HuH-7.5 (cell line): ENCODE measurements at regions not wholly inside any gene's neighbourhood (a gene's known extent, or its start where the extent isn't known, plus 50 kb on each side); places are given as distances from the start of the nearest gene placed in this dataset.
"Not testable (repeated sequence)": the region's sequence is repeated elsewhere in the genome, so short reads cannot be mapped to it uniquely, and the experiment has no call there.

ENCODE experiments used
- DNase-seq: peaks from one replicate; pipeline ENCODE4 v3.0.0; 2011; ENCODE audit warnings: low spot score

DNA sequence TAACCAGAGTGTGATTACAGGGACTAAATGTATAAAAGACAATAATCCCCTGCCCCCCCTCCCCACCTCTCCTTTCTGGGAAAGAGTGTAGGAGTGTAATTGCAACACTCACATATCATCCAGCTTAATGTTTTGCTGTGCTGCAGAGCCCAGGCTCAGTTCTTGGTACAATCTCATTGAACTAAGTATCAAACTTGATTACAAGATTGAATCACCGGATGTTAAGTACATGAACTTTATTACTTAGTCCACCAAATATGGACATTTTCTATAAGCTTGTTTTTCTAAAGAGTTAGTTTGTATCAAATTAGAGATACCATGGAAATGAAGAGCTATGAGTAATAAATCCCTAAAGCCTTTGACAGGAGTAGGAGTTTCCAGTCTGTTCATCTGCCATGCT, 559.1 kb downstream of the ZNF674 start:
- no peak for DNase-seq

DNA sequence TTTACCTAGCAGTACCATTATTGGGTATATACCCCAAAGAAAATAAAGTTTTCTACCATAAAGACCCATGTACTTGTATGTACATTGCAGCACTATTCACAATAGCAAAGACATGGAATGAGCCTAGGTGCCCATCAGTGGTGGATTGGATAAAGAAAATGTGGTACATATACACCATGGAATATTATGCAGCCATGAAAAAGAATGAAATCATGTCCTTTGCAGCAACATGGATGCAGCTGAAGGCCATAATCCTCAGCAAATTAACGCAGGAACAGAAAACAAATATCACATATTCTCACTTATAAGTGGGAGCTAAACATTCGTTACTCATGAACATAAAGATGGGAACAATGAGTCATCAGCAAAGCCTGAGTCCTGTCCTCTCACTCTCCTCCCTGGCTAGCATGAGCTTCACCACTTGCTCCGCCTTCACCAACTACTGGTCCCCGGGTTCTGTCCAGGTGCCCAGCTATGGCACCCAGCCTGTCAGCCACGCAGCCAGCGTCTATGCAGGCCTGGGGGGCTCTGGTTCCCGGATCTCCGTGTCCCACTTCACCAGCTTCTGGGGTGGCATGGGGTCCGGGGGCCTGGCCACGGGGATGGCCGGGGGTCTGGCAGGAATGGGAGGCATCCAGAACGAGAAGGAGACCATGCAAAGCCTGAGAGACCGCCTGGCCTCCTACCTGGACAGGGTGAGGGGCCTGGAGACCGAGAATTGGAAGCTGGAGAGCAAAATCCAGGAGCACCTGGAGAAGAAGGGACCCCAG, 562.1 kb downstream of the ZNF674 start:
- not testable (repeated sequence) for DNase-seq

DNA sequence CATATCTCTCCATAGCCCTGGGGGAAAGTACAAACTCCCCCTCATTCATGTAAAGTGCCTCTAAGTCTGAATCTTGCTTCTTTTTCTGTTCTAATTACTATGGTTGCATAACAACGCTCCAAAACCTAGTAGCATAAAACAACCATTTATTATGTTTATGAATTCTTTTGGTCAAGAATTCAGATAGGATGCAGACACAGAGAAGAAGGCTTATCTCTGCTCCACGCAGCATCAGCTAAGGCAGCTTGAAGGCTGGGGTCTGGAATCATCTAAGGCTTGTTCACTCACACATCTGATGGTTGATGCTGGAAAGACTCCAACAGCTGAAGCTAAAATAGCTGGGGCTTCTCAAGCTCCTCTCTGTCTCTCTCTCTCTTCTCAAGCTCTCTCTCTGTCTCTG, 564.5 kb downstream of the ZNF674 start:
- no peak for DNase-seq

DNA sequence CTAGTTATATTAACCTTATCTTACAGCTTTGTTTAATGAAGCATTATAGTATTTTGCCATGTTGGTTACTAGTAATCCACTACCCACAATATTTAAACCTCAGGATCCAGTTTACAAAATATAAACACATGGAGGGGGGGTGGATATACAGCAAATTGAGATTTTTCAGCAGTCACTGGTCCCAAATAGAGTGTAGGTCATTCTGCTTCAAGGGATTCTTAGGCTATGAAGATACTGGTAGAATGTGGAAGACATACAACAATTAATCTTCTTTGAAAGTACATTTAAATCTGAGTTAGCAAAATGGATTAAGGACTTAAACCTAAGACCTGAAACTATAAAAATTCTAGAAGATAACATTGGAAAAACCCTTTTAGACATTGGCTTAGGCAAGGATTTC, 569.6 kb downstream of the ZNF674 start:
- DNase-seq, result no peak

DNA sequence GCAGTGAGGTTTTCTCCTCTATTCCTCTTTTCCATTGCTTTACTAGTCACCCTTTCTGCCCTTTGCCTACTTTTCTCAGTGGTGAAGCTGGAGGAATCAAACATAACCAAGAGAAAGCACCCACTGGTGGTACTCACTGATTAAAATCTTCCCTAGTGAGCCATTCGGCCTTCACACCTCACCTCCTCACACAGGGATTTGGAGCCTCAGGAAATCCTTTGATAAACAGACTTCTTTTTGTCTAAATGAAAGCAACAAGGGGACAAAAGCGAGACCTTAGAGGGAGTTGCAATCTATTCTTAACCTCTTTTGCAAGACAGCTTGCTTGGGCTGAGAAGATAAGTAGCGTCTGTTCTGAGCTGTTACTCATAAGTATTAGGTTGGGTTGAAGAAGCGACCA, 572.6 kb downstream of the ZNF674 start:
- DNase-seq, result no peak

DNA sequence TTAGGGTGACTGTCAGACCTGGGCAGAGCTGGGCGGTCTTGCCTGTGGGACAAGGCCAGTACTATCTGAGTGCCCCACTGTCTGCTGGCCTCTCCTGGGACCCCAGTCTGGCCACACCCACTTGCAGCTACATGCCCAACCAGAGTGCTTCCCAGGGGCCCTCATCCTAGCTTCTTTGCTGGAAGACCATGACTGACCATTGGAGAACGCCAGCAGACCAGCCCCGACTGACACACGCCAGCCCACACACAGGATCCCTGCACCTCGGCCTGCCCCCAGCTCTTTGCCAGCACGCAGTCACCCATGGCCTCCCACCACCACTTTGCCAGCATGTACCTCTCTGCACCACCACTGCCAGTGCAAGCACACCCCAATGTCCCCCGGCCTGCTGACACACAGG, 585.7 kb downstream of the ZNF674 start:
- no peak for DNase-seq

DNA sequence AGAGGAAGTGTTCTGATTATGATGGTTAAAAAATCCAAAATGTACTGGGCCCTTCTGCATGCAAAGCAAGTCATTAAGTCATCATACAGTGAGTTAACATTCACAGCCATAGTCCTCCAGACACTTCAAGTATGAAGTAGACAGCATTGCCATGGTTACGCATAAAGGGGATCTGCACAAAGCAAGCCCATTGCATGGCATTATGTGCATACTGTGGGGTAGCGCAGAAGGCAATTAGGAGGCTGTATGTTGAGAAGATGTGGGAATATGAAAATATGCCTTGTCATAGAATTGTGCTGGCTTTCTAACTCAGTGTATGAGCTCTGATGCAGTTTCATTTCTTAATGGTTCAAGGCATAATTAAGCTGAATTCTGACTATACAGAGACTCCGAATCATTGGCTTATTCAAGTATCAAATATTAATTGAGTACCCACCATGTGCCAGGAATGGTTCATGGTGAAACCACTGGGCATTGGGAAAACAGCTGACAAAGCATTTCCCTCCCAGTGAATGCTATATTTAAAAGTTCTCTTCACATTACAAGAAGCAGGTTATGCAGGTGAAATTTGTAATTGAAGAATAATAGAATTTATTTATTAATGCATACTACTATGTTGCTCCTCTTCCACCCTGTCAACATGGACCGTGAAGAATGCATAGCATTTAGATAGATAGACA, 588.9 kb downstream of the ZNF674 start:
- DNase-seq, result no peak

DNA sequence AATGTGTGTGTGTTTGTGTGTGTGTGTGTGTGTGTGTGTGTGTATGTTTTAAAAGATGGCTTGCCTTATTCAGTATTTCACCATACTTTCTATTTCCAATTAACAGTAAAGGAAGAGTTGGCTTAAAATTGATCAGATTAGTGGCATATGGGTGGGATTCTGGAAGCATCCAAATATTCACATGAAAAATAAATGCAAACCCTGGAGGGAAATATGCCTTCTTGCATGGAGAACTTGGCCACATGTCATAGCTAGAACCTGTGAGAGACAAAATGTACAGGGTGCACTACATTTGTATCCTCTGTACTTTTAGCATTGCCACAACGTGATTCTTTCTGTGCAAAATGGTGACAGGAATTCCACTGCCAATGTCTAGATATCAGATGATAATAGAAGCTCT, 589.6 kb downstream of the ZNF674 start:
- no peak for DNase-seq

DNA sequence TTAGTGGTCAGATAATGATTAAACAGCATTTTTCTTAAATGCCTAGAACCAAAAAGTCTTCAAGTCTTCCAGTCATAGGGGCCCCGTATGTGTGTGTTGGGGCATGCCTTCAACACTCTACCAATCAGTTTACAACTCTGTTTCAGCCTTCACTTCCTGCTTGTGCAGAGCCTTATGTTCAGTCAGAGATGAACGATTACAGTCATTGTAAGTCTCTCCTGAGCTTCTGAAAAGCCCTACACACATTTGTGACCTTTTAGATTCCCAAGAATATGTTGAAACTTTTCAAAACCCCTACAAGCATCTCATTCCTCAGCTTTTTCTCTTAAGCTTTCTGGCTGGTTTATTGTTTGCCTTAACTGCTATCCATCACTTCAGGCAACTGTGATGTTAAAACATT, 591.2 kb downstream of the ZNF674 start:
- DNase-seq, result no peak

DNA sequence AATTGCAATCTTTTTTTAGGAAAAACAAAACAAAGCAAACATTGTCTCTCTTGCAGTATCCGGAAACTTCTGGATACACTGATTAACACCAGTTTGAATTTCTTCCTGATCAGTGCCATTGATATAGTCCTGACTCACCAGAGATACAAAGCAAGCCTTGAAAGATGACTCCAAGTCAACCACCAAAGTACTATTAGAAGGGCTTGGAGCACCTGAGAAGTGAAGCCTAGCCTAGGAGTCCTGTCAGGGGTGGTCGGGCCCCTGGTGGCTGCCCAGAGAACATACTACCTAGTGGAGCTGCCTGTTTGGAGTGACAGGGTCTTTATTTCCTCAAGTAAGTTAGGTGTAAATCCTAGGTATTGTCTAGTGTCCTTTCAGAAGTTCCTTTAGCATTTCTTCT, 593.2 kb downstream of the ZNF674 start:
- peak; percentile 3 for DNase-seq

DNA sequence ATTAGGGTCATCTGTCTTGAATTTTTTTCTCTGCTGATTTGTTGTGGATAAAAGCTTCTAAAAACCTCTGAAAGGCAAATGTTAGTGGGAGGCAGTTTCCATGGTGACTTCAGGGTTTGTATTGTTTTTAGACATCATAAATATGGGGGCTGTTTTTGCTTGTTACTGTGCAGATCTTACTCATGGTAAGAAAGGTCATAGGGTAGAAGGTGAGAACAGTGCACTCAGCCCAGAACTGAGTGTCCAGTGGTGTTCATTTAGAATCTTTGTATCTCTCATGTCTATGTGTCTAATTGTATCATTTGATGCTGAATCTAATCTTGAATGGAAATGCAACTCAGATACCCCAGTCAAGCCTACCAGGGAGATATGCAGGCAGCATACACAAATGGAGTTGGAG, 609.8 kb downstream of the ZNF674 start:
- DNase-seq, result no peak

DNA sequence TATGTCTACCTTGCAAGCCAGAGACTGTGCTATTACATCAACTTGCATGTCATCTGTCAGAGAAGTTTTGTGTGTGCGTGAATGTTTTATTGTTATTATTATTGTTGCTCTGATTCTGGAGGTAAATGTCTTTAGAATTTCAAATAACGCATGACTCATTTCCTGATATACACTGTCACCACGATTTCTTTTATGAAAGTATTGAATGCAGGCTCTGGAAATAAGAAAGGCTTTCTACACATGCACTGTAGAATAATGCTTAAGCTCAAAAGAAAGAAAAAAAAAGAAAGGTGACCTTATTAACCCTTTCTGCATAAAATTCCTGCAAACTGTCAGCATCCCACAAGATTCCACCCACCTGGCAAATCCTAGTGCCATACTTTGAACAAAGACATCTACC, 632.9 kb downstream of the ZNF674 start:
- no peak for DNase-seq

DNA sequence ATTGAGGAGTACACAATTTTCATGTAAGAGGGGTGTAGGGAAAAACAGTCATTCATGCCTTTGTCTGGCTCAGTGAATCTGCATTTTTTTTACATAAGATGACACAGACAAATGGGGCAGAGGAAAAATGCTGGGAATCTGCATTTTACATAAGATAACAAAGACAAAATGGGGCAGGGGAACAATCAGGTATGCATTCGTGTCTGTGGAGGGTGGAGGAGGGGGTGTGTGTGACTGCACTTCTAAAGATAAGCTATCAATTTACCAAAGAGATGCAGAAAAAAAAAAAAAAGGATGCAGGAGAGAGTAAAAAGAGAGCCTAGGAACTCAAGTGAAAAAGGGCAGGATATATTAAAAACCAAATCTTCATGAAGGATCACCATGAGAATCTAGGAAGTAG, 637.4 kb downstream of the ZNF674 start:
- no peak for DNase-seq

DNA sequence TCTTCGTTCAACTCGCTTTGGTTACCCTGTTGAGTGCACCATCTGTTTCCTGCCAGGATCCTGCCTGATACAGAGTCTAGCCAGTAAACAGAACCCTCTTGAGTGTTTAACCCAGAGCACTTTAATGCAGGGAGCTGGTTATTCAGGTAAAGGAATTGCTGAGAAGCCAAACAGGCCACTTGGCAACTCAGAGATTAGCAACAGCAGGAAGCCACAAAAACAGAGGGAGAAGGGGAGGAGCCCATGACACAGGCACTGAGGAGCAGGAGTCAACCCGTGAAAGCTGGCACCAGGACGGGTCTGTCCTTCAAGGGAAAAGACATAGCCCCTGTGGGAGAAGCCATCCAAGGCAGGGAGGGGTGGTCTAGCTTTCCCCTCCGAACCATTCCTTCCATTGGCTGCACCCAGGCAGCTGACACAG, 641.4 kb downstream of the ZNF674 start:
- no peak for DNase-seq

DNA sequence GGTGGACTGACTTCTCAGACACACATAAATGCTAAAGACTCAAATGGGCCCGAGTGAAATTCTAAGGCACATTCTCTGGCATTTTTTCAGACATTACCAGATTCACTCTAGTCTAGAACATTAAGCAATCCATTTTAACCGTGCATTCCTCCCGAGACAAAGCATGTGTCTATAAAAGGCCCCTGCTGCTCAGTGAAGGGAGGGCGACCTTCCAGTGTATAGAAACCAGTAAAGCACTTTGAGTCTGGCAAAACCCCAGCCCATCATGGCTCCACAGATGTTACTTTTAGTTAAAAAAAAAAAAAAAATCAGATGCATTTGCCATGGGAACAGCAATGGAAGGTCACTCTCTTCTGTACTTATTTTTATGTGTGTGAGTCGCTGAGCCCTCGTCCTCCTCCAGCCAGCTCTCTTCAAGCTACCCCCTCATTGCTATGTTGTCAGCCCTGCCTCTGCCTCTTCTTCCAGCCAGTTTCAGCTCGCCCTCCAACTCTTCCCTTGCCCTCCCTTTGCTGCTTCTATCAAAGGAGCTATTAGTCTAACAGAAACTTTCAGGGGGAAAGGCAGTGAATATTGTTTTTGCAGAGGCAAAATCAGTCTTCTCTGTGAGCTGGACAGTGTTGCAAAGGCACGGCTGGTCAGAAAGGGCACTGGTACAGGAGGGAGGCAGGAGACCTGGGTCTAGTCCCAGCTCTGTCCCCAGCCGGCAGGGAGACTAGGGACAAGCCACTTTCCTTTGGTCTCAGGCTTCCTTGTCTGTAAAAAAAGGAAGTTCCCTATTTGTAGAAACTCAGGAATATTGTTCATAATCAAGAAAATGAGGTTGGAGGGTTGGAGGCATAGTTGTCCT, 644.2 kb downstream of the ZNF674 start:
- no peak for DNase-seq

DNA sequence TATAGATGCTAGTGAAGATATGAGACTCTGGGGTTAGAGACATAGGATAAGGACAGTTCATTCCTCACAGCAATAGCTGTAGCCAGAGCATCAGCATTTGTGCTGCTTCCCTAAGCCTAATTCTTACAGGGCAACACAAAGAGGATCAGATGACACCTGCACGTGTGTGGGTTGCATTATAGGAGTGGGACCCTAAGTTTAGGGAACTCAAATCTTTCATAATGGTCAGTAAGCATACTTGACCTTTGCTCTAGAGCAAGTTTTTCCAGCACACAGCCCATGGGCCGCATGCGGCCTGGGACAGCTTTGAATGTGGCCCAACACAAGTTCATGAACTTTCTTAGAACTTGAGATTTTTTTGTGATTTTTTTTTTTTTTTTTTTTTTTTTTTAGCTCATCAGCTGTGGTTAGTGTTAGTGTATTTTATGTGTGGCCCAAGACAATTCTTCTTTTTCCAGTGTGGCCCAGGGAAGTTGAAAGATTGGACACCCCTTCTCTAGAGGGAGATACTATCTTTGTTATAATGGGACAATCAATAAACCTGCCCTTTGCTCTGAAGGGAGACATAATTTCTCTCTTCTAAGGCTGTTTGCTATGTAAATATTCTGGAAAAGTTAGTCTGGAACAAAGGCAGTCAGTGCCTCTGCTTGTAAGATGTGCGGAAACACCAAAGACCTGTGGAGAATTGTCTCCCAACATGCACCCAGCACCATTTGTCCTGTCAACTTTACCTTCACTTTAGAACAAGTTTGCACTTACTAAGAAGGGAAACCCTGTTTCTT, 650.2 kb downstream of the ZNF674 start:
- no peak for DNase-seq

DNA sequence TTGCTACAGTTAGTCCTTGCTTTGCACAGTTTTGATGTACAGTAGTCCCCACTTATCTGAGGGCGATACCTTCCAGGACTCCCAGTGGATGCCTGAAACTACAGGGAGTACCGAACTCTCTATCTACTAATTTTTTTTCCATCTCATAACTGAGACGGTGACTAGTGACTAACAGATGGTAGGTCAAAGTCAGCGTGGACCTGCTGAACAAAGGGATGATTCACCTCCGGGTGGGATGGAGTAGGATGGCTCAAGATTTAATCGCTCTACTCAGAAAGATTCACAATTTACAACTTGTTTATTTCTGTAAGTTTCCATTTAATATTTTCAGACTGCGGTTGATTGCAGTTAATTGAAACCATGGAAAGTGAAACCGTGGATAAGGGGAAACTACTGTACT, 655.8 kb downstream of the ZNF674 start:
- no peak for DNase-seq

DNA sequence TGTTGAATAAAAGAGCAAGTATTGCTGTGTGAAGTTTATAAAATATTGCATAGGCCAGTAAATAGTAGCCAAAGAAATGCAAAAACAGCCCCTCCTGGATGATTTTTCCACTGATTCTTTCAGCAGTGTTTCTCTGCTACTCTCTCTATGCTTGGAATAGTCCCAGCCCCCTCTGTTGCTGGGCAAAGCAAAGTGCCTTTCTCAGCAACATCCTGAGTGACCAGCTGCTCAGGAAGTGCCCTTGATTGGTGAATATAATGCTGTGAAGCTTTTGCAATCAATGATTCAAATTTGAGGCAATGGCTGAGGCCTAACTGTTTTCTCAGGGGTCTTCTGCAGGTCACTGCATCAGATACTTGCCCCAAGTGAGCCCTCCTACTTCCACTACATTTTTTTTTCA, 656.7 kb downstream of the ZNF674 start:
- DNase-seq, result no peak

DNA sequence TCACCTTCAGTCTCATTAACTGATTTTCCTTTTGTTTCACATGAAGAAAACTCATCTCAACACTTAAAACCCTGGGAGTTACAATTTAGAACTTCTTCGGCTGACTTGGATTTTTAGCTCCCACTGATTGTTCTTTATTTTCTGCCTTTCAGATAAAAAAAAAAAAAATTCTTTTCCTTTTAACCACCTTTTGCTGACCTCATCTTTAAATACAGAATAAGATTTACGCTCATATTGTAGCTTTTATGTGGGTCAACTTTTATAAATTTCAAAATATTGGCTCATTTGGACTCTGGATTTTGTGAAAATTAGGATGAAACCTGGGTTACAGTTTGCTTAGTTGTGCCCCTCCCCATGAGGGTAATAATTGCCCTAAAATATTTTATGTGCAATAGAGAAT, 659.3 kb downstream of the ZNF674 start:
- no peak for DNase-seq

DNA sequence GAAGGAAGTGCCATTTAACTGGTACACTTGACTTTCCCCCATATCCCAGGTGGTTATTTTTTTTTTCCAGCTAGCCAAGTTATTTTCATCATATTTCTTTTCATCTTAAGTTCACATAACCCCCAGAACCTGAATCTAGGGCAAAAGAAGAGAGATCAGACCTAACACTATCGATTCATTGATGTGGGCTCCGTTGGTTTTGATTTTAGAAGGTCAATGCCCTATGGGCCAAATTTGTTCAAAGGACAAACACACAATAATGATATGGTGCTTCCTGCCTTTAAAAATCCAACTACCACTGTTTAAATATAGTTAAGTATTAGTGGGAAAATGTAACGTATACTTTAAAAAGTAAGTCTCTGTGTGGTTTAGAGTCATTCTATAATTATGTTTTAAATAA, 665.7 kb downstream of the ZNF674 start:
- DNase-seq, result no peak

DNA sequence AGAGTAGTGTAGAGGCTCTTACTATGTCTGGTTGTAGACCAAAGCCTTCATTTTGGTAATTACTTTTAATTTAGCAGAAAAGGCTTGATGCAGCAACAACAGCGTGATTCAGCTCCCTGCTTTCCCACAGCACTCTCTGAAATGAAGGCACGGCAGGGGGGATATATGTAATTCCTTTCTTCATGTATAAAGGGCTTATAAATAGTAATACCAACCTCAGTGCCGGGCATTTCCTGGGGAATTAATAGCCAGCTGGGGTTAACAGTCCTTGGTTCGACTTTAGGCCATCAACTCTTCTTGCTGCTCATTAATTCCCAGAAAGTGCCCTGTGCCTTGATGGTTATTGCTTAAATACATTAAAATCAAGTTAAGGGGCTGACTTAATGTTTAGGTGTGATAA, 669.0 kb downstream of the ZNF674 start:
- no peak for DNase-seq

DNA sequence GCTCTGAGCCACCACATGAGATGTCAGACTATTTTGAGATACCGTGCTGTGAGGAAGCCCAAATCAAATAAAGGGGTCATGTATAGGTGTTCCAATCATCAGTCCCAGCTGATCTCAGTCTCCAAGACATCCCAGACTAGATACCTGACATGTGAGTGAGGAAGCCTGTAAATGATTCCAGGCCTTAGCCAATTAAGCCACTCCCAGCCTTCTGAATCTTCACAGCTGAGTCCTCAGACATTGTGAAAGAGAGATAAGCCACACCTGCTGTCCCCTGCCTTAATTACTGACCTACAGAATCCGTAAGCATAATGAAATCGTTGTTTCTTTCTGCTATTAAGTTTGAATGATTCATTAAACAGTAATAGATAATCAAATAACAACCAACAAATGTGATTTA, 671.4 kb downstream of the ZNF674 start:
- no peak for DNase-seq
